ENCODE measurements at regions not wholly inside any gene's neighbourhood (a gene's known extent, or its start where the extent isn't known, plus 50 kb on each side); places are given as distances from the start of the nearest gene placed in this dataset.

- TF ChIP-seq TCF12 (IDR thresholded peaks at IDR 0.05; ENCODE audit: low read depth) (no peak), RAD21 (IDR thresholded peaks at IDR 0.05; ENCODE audit: low read depth) (no peak), MAX (IDR thresholded peaks at IDR 0.05) (no peak), REST (IDR thresholded peaks at IDR 0.05; ENCODE audit: low read depth) (no peak), FOXM1 (IDR thresholded peaks at IDR 0.05; ENCODE audit: borderline replicate concordance, low read depth) (no peak)
These were observed 309.6 kb upstream of the EDNRB start for GRCh38 chr13:78228211-78228610.
